Fibroblast of lung (primary cell): ENCODE measurements at regions not wholly inside any gene's neighbourhood (a gene's known extent, or its start where the extent isn't known, plus 50 kb on each side); places are given as distances from the start of the nearest gene placed in this dataset.

Source experiments
- DNase-seq, 2 donors: peaks; one replicate each; pipeline versions ENCODE4 v3.0.0 to v3.0.0-alpha.2; 2010; ENCODE audit warnings: low read depth in 2 of 2
- H2AFZ ChIP-seq: 2 replicates; pipeline ENCODE4 v1.5.1; 2012; ENCODE audit warnings: low read length, control low read depth, inconsistent platforms
- H3K27ac ChIP-seq: 2 replicates; pipeline ENCODE4 v1.5.1; 2011; ENCODE audit warnings: low read length, control low read depth; ENCODE audit not compliant: insufficient read depth
- H3K27me3 ChIP-seq: 2 replicates; pipeline ENCODE4 v1.5.1; 2011; ENCODE audit warnings: mild to moderate bottlenecking, low read length; ENCODE audit not compliant: control insufficient read depth, insufficient read depth
- H3K36me3 ChIP-seq: 2 replicates; pipeline ENCODE4 v1.5.1; 2011; ENCODE audit warnings: low read length; ENCODE audit not compliant: control insufficient read depth, insufficient read depth
- H3K4me1 ChIP-seq: 2 replicates; pipeline ENCODE4 v1.5.1; 2011; ENCODE audit warnings: low read length; ENCODE audit not compliant: control insufficient read depth, insufficient read depth; ENCODE audit errors: extremely low read depth
- H3K4me2 ChIP-seq: 2 replicates; pipeline ENCODE4 v1.5.1; 2011; ENCODE audit warnings: low read length, control low read depth; ENCODE audit not compliant: insufficient read depth; ENCODE audit errors: extremely low read depth
- H3K4me3 ChIP-seq, 4 experiments: fragments of 200-600 bp in 1 of 4; sonication (generic) in 1 of 4; replicated peaks in 1 of 4; 2 replicates each; pipeline ENCODE4 v1.5.1; 2011 to 2016; ENCODE audit warnings: low read length in 4 of 4, low read depth in 3 of 4, mild to moderate bottlenecking in 3 of 4, control low read depth in 2 of 4, inconsistent platforms in 1 of 4, mixed read lengths in 1 of 4; ENCODE audit not compliant: insufficient read depth in 1 of 4; ENCODE audit errors: control extremely low read depth in 1 of 4
- H3K79me2 ChIP-seq: 2 replicates; pipeline ENCODE4 v1.5.1; 2012; ENCODE audit warnings: mild to moderate bottlenecking, low read length, inconsistent platforms; ENCODE audit not compliant: control insufficient read depth, insufficient read depth
- H3K9ac ChIP-seq: 2 replicates; pipeline ENCODE4 v1.5.1; 2011; ENCODE audit warnings: mild to moderate bottlenecking, low read length, control low read depth; ENCODE audit not compliant: insufficient read depth
- H3K9me3 ChIP-seq: 2 replicates; pipeline ENCODE4 v1.5.1; 2012; ENCODE audit warnings: low read depth, low read length; ENCODE audit not compliant: control insufficient read depth, insufficient read depth
- H4K20me1 ChIP-seq: 2 replicates; pipeline ENCODE4 v1.5.1; 2011; ENCODE audit warnings: low read length; ENCODE audit not compliant: control insufficient read depth, insufficient read depth; ENCODE audit errors: extremely low read depth
- CTCF ChIP-seq, 2 donors: IDR thresholded peaks in 1 of 2; conservative IDR thresholded peaks in 1 of 2; 1 replicate in 1 of 2; 2 replicates in 1 of 2; pipeline ENCODE4 v1.5.1; 2011 to 2012; ENCODE audit warnings: low read length in 2 of 2, control low read depth in 1 of 2, inconsistent platforms in 1 of 2, low read depth in 1 of 2, mild to moderate bottlenecking in 1 of 2
- EZH2 ChIP-seq: IDR thresholded peaks from 2 replicates; pipeline ENCODE4 v1.5.1; 2012; ENCODE audit warnings: low read length, control low read depth, mild to moderate bottlenecking; ENCODE audit errors: missing control alignments

GRCh38 chr13:107993239-107993949, 221.9 kb downstream of the LIG4 start:
- no peak overlapping the region for H3K9ac ChIP-seq
- no peak overlapping the region for H2AFZ ChIP-seq
- no peaks in the 10 kb centered on the region for H4K20me1 ChIP-seq
- H3K79me2 ChIP-seq: no peaks in the 10 kb centered on the region
- H3K4me1 ChIP-seq: no peaks in the 10 kb centered on the region
- no peak for TF ChIP-seq EZH2
- TF ChIP-seq CTCF (conservative IDR thresholded peaks at IDR 0.05 in 1 of 2, IDR thresholded peaks at IDR 0.05 in 1 of 2; ENCODE audit: low read depth in 1 of 2, low read length in 2 of 2): no peak
- DNase-seq: peak in 1 of 2 donors; percentile 2
- H3K27ac ChIP-seq: no peak overlapping the region
- H3K9me3 ChIP-seq: no peaks in the 10 kb centered on the region
- no peaks in the 10 kb centered on the region for H3K36me3 ChIP-seq
- H3K4me2 ChIP-seq: no peak overlapping the region
- no peaks in the 10 kb centered on the region for H3K27me3 ChIP-seq
- no peak overlapping the region for H3K4me3 ChIP-seq

- Histone ChIP-seq H3K9me3 (no peaks in the 10 kb centered on the region), H3K79me2 (no peaks in the 10 kb centered on the region), H4K20me1 (no peaks in the 10 kb centered on the region), H3K27ac (no peak overlapping the region), H3K4me2 (no peak overlapping the region), H3K36me3 (no peaks in the 10 kb centered on the region), H3K9ac (no peak overlapping the region), H3K4me3 (no peak overlapping the region), H2AFZ (no peak overlapping the region), H3K4me1 (no peaks in the 10 kb centered on the region), H3K27me3 (no peaks in the 10 kb centered on the region)
- TF ChIP-seq CTCF (conservative IDR thresholded peaks at IDR 0.05 in 1 of 2, IDR thresholded peaks at IDR 0.05 in 1 of 2; ENCODE audit: low read depth in 1 of 2, low read length in 2 of 2) (no peak), EZH2 (no peak)
- DNase-seq: no peak
Measured at GRCh38 chr13:107992542-107992941, 222.8 kb downstream of the LIG4 start.

GRCh38 chr13:107977071-107977574, 238.2 kb downstream of the LIG4 start:
- DNase-seq: no peak
- no peak overlapping the region for H3K4me3 ChIP-seq

More at GRCh38 chr13:107977071-107977574, 238.2 kb downstream of the LIG4 start:
- no peak overlapping the region for H3K9ac ChIP-seq
- H3K27ac ChIP-seq: no peak overlapping the region
- H4K20me1 ChIP-seq: no peaks in the 10 kb centered on the region
- no peaks in the 10 kb centered on the region for H3K9me3 ChIP-seq
- no peaks in the 10 kb centered on the region for H3K36me3 ChIP-seq
- H3K27me3 ChIP-seq: no peaks in the 10 kb centered on the region
- H2AFZ ChIP-seq: no peak overlapping the region
- H3K4me1 ChIP-seq: no peaks in the 10 kb centered on the region
- TF ChIP-seq CTCF (conservative IDR thresholded peaks at IDR 0.05 in 1 of 2, IDR thresholded peaks at IDR 0.05 in 1 of 2; ENCODE audit: low read depth in 1 of 2, low read length in 2 of 2): no peak
- TF ChIP-seq EZH2: no peak
- H3K4me2 ChIP-seq: no peak overlapping the region
- no peaks in the 10 kb centered on the region for H3K79me2 ChIP-seq
